ENCODE measurements at regions not wholly inside any gene's neighbourhood (a gene's known extent, or its start where the extent isn't known, plus 50 kb on each side); places are given as distances from the start of the nearest gene placed in this dataset.
A peak's percentile ranks its signal among the peaks of the same experiment; 100 is the strongest.
"Not testable (repeated sequence)": the region's sequence is repeated elsewhere in the genome, so short reads cannot be mapped to it uniquely, and the experiment has no call there.

GRCh38 chr4:23105759-23106370, 413.1 kb downstream of the GBA3 start:
- DNase-seq (ENCODE audit: low spot score) = no peak

- no peak for DNase-seq (ENCODE audit: low spot score)
Measured at GRCh38 chr4:23097251-23097650, 404.5 kb downstream of the GBA3 start.

DNA sequence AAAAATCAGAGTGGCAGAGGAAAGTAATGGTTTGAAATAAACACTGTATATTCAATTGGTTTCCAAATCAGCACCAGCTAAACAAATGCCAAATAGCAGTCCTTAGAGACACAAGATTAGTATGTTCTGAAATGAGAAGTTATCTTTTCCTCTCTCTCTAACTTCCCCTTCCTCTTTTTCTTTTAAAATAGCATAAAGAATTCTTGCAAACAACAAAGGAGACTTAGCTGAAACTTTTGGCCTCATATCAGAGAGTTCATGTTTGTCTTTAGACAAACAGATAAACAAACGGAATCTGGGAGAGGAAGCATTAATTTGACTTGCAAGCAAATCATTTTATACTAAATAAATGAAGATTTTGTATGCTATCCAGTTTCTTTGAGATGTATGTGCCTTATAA, 399.0 kb downstream of the GBA3 start:
- DNase-seq (ENCODE audit: low spot score) = no peak

DNA sequence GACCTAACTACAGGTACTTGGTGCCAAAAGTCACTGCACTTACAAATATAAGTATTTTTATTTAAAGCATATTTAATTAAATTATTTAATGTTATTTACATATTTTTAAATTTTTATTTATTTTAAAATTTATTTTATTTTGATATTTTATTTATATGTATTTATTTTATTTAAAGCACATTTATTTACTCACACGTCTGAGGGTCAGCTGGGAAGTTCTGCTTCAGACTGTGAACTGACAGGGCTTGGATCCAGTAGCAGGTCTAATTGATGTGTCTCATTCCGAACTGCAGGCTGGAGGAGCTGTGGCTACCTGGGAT, 392.5 kb downstream of the GBA3 start:
- DNase-seq (ENCODE audit: low spot score) = no peak

DNA sequence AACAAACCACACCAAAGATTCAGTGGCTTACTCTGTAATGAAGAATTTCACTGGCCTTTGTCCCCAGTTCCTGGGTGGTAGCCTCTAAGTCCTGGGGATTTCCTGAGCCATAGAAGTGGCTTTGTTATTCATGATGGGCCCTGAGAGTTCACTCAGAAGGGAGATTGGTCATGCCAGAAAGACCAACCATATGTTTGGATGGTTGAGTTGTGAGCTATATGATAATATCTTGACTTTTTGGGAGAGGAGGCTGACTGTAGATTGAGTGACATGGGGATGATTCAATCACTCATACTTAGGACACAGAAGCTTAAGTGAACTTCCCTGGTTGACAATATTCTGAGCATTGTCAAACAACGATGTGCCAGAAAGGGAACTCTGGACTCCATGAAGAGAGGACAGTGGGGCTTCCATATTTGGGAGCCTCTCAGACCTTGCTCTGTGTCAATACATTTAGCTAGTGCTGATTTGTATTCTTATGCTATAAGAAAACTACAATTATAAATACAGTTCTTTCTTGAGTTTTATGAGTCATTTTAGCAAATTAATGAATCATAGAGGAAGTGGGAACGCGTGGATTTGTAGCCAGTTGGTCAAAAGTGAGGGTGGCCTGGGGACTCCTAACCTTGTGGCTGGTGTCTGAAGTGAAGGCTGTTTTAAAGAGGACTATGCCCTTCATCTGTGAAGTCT, 392.0 kb downstream of the GBA3 start:
- no peak for DNase-seq (ENCODE audit: low spot score)

- DNase-seq (ENCODE audit: low spot score) = no peak
Measured at GRCh38 chr4:23083391-23083790, 390.7 kb downstream of the GBA3 start.

DNA sequence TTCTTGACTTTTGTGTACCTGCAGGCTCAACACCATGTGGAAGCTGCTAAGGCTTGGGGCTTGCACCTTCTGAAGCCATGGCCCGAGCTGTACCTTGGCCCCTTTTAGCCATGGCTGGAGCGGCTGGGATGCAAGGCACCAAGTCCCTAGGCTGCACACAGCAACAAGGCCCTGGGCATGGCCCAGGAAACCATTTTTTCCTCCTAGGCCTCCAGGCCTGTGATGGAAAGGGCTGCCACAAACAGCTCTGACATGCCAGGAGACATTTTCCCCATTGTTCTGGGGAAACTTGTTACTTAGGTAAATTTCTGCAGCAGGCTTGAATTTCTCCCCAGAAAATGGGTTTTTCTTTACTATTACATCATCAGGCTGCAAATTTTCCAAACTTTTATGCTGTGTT, 387.4 kb downstream of the GBA3 start:
- not testable (repeated sequence) for DNase-seq (ENCODE audit: low spot score)

DNA sequence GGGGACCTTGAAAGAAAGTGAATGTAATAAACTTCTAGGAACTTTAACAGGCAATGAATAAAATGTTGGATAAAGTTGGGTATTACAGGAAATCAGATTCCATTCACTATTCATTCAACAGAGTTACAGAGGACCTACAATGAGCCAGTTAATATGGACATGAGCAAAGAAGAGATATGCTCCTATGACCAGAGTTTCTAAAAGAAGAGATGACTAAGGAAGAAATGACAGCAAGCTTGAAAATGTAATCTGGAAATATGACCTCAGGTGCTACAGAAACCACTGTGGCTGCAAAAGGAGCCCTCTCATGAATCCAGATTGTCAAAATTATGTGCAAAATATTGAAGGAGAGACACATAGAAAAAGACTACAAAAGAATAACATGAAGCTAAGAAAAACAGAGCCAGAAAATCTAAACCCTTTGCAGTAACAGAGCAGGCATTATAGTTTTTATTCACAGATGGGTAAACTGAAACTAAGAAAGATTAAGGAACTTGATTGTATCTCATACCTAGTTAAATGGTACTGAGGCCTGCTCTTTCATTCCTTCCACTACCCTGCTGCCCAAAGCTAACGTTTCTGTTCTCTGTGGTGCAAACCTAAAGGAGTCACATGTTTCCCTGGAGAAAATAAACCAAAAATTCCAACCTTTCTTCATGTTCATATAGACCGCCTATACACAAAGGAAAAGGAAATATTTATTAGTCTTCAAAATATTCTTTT, 378.3 kb downstream of the GBA3 start:
- DNase-seq (ENCODE audit: low spot score) = no peak

DNA sequence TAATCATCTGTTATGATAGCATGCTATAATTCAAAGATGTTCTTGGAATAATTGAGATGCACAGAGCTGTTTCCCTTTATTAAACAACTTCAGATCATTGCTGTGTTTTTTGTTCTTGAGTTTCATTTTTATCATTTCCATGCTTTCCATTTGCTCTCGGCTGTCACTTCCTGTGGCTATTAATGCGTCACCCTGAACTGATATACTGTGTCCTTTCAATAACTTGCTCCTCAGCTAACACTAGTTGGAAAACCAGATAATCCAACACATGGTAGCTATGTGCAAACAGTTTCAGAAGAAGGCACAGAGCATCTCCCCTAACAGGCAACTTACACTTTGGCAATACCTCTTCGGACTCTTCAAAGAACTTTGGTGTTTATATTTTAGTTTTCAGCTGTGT, 376.0 kb downstream of the GBA3 start:
- no peak for DNase-seq (ENCODE audit: low spot score)

DNA sequence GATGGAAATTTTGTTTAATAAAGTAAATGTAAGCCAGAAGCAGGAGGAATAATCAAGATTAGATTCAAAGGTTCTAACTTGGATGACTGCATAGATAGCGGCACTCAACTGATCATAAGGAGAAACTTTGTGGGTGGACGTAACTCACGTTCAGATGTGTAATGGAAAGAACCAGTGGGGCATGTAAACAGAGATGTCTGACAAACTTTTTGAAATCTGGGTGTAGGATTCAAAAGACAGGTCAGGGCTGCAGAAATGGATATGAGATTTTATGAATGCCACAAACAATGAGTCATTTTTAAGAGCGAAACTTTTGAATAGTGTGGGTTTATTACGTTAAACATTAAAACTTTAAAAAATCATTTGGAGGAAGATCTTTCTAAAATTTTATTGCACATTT, 375.6 kb downstream of the GBA3 start:
- DNase-seq (ENCODE audit: low spot score) = no peak

DNA sequence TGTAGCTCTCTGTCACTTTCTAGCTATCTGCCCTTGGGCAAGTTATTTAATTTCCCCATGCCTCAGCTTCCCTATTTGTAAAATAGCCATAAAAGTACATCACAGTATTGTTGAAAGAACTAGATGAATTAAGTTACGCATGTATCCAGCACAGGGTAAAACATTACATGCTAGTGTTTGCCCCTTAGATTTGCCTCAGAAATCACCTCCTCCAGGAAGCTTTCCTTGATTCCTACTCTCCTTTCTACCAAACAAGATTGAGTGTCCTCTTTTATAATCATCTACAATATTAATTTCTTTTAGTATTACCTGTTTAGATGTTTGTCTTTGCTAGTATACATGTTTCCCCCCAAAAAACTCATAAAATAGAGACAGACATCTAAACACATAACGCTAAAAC, 369.5 kb downstream of the GBA3 start:
- DNase-seq (ENCODE audit: low spot score) = no peak

DNA sequence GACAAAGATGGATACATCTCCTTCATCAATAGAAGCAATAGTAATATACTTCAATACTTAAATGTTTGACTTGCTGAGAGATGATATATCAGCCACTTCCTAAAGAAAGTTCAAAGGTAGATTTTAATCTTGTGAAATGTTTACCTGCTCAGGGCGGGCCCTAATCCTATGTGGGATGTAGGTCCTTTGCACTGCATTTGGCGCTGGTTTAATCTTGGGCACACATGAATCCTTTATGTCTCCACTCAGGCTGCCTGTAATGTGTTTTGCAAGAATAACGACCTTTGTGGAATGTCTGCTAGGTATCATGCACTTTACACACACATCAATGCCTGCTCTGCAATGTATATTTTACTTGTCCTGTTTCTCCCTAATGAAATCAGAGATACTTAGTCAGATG, 368.7 kb downstream of the GBA3 start:
- peak; percentile 68 for DNase-seq (ENCODE audit: low spot score)

DNA sequence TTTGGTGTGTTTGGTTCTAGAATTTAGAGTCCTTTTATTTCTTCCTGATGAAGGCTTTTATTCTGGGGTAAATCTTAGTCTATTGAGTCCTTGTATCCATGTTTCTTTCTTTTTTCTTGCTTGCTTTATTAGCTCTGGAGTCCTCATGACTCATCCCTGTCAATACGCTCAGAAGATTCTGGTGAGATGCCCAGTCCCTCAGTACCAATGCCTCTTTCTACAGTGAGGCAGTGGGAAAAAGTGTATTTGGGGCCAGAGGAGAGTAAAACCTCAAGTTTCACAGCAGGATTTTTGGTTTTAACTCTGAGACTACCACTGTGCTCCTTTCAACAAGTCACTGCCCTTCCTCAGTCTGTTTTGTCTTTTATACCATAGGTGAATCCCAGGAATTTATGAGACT, 368.0 kb downstream of the GBA3 start:
- DNase-seq (ENCODE audit: low spot score) = peak; percentile 46

- no peak for DNase-seq (ENCODE audit: low spot score)
Measured at GRCh38 chr4:23058165-23058776, 365.5 kb downstream of the GBA3 start.

DNA sequence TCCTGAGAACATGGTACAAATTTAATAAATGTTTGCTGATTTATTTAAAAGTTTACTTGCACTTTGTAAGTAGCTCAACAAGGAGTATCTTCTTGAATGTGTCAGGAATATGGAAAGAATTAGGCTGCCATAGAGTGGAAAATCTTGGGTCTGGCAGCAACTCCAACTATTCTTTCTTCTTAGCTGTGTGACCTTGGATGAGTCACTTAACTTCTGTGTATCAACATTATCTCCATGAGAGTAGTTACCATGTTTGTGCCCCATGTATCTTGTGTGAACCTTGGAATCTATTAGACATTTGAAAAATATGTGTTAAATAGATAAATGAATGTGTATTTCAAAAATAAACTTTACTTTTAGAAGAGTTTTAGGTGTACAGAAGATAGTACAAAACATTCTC, 348.8 kb downstream of the GBA3 start:
- DNase-seq (ENCODE audit: low spot score) = no peak

DNA sequence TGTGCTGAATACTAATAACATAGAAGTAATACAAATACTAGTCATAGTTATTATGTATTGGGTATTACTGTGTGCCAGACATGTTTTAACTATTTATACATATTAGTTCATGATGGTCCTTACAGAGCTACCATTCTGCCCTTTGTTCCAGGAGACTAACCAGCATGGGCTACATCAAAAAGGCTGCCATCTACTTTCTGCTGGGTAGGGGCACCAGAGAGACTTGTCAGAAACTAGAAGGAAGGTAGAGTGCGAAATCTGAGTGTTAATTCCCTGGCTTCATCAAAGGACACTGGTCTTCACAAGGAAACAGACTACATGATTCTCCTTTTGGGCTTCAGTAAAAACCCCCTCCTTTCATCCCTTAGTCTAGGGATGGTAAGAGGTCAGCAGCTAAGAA, 347.8 kb downstream of the GBA3 start:
- DNase-seq (ENCODE audit: low spot score) = no peak

GRCh38 chr4:23039818-23040217, 347.1 kb downstream of the GBA3 start:
- no peak for DNase-seq (ENCODE audit: low spot score)

DNA sequence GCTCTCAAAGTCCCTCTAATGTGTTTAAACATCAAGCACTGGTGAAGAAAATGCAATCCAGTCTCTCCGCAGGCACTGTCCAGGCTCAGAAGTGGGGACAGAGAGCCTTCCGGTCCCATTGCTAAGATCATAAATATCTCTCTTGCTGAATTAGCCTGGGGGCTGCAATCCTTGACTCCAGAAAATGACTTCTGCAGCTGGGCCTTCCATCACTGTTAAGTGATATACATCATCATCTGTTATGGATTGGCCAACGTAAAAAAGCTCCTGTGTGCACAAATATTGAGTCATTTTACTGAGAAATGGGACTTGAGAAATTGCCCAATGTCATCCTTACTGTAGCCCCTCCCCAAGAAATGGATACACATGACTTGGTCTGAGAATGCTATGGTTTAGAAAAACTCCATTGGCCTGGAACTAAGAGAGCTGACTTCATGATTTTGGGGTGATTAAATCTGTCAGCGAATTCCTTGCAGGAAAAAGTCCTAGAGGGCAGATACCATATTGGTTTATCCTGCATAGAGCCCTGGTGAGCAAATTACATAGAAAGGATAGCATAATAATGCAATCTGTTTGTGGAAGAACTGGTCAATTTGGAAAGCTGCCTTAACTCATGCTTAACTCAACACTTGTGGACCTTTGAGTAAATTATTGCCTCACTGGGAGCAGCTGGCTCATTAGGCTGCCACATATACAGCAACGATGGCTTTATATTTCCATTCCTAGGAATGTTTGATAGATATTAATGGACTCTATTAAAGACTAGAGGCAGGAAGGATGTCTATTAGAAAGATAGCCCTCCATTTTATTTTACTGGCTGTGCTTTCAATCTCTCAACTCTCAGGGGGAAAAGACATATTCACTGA, 346.1 kb downstream of the GBA3 start:
- DNase-seq (ENCODE audit: low spot score) = no peak

DNA sequence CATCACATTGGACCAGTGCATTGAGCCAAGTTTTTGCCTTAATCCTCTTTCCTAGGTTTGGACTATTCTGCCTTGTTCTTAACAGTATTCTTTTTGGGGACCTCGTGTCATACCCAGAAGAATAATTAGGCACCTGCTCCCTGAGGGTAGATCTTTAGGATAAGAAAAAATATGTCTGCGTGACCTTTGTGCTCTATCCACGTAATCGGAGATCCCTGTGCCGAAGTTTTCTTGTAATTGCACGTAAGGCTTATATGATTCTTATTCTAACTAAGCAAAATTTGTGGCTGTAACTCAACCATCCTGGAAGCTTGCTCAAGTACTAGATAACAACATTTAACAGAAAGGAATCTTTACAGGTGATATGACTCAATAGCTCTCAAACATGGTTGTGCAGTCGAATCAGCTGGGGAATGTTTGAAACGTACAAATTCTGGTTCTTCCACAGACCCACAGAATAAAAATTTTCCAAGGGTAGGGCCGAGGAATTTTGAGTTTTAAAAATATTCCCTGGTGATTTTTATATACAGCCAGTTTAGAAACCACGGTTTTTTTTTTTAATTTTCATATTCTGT, 344.3 kb downstream of the GBA3 start:
- no peak for DNase-seq (ENCODE audit: low spot score)

GRCh38 chr4:23036503-23036902, 343.8 kb downstream of the GBA3 start:
- DNase-seq (ENCODE audit: low spot score) = no peak

DNA sequence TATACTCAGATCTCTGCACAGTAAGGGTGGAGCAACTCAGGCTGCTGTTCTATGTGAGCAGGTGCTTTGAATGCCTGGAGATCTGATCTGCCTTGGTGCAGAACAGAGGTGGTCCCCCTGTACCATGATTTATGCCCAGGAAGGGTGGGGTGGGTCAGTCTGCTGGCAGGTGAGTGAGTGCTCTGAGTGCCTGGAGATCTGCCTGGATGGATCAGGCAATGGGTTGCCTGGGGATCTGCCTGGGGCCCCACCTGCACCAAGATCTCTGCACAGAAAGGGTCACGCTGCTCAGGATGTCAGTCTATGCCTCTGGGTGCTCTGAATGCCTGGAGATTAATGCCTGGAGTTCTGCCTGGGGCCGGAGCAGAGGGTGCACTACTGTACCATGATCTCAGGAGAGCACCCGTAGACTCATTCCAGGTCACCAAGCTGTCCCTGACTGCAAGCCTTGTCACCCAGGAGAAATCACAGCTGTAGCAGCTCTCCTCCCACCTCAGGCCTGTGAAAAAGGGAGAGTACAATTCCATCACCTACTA, 342.9 kb downstream of the GBA3 start:
- DNase-seq (ENCODE audit: low spot score) = no peak

Measured in HT-29 (cell line).